ENCODE measurements at regions not wholly inside any gene's neighbourhood (a gene's known extent, or its start where the extent isn't known, plus 50 kb on each side); places are given as distances from the start of the nearest gene placed in this dataset.

DNA sequence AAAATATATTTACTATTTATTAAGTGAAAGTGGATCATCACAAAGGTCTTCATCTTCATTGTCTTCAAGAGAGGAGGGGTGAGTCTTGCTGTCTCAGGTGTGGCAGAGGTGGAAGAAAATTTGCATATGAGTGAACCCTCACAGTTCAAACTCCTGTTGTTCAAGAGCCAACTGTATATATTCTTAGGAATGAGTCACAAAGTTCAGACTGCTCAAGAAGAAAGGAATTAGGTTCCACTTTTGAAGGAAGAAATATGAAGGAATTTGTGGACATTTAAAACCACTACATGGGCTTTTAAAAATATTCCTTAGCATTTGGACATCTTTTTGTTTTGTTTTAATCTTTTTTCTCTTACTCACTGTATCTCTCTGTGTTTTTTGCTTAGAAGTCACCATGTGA lies 212.6 kb downstream of the INSIG2 start:
- Histone ChIP-seq H3K4me1 (ENCODE audit: control insufficient read depth, low read depth, low read length) (no peaks in the 10 kb centered on the region), H3K23ac (ENCODE audit: low read length) (no peak overlapping the region), H4K5ac (ENCODE audit: low read length) (no peak overlapping the region), H4K8ac (ENCODE audit: low read depth, low read length) (no peak overlapping the region), H2BK120ac (ENCODE audit: low read depth, low read length) (no peak overlapping the region), H3K4me2 (ENCODE audit: low read length) (no peak overlapping the region), H3K79me1 (ENCODE audit: low read length) (no peaks in the 10 kb centered on the region), H3K18ac (ENCODE audit: low read length) (no peak overlapping the region), H3K36me3 (ENCODE audit: control insufficient read depth, insufficient read depth, low read length) (no peaks in the 10 kb centered on the region), H3K56ac (ENCODE audit: low read length) (no peak overlapping the region), H2AK5ac (ENCODE audit: low read length) (no peak overlapping the region), H3K27ac (ENCODE audit: low read depth, low read length) (no peak overlapping the region), H3K4me3 (ENCODE audit: low read length) (no peak overlapping the region), H2BK5ac (ENCODE audit: low read length) (no peak overlapping the region), H3K4ac (ENCODE audit: low read depth, low read length) (no peak overlapping the region), H3K9ac (ENCODE audit: low read length) (no peak overlapping the region), H3K27me3 (ENCODE audit: insufficient read depth, low read length, poor library complexity) (no peaks in the 10 kb centered on the region), H3K79me2 (ENCODE audit: control insufficient read depth, insufficient read depth, low read length) (no peaks in the 10 kb centered on the region), H2BK15ac (replicated peaks; ENCODE audit: low read depth) (no peak overlapping the region)
- no peak for DNase-seq

DNA sequence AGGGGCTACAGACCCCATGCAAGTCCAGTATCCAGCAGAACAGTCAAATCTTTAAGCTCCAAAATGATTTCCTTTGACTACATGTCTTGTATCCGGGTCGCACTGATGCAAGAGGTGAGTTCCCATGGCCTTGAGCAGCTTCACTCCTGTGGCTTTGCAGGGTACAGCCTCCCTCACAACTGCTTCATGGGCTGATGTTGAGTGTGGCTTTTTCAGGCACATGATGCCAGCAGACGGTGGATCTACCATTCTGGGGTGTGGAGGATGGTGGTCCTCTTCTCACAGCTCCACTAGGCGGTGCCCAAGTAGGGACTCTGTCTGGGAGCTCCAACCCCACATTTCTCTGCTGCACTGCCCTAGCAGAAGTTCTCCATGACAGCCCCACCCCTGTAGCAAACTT lies 208.4 kb downstream of the INSIG2 start:
- H3K4me1 ChIP-seq (ENCODE audit: control insufficient read depth, low read depth, low read length): no peaks in the 10 kb centered on the region
- no peaks in the 10 kb centered on the region for H3K36me3 ChIP-seq (ENCODE audit: control insufficient read depth, insufficient read depth, low read length)
- H3K4me3 ChIP-seq (ENCODE audit: low read length): no peak overlapping the region
- no peak overlapping the region for H3K56ac ChIP-seq (ENCODE audit: low read length)
- no peaks in the 10 kb centered on the region for H3K79me1 ChIP-seq (ENCODE audit: low read length)
- no peaks in the 10 kb centered on the region for H3K79me2 ChIP-seq (ENCODE audit: control insufficient read depth, insufficient read depth, low read length)
- no peak overlapping the region for H2BK15ac ChIP-seq (replicated peaks; ENCODE audit: low read depth)
- H3K27ac ChIP-seq (ENCODE audit: low read depth, low read length): no peak overlapping the region
- no peaks in the 10 kb centered on the region for H3K27me3 ChIP-seq (ENCODE audit: insufficient read depth, low read length, poor library complexity)
- H4K5ac ChIP-seq (ENCODE audit: low read length): no peak overlapping the region
- H2BK5ac ChIP-seq (ENCODE audit: low read length): no peak overlapping the region
- no peak overlapping the region for H3K4ac ChIP-seq (ENCODE audit: low read depth, low read length)
- no peak for DNase-seq
- H3K9ac ChIP-seq (ENCODE audit: low read length): no peak overlapping the region
- H2AK5ac ChIP-seq (ENCODE audit: low read length): no peak overlapping the region
- H3K18ac ChIP-seq (ENCODE audit: low read length): no peak overlapping the region
- no peak overlapping the region for H4K8ac ChIP-seq (ENCODE audit: low read depth, low read length)
- no CpG with 5 or more reads among the region's 4 CpGs for WGBS (ENCODE audit: extremely low coverage, insufficient coverage, low lambda C conversion rate)
- H3K23ac ChIP-seq (ENCODE audit: low read length): no peak overlapping the region
- no peak overlapping the region for H3K4me2 ChIP-seq (ENCODE audit: low read length)
- H2BK120ac ChIP-seq (ENCODE audit: low read depth, low read length): no peak overlapping the region

DNA sequence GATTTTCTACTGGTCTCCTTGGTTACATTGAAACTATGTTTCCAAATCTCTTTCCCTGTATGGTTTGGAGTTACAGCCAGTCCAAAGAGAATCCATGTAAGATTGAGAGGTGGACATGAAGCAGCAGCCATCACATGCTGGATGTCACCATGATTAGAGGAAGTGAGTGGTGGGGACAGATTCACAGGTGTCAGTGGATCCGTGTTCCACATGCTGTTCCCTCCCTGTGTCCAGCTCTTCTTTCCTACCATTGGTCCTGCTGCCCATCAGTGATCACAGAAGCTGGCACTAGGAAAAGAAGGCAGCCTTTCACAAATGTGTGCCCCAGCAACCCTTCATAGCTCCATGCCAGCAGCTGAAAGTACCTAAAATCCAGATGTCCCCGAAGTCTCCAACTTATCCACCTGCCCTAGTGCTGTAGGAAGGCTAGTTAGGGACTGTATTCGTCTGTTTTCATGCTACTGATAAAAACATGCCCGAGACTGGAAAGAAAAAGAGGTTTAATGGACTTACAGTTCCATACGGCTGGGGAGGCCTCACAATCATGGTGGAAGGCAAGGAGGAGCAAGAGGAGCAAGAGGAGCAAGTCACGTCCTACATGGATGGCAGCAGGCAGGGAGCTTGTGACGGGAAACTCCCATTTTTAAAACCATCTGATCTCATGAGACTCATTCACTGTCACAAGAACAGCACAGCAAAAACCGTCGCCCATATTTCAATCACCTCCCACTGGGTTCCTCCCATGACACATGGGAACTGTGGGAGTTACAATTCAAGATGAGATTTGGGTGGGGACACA lies 207.5 kb downstream of the INSIG2 start:
- Histone ChIP-seq H3K56ac (ENCODE audit: low read length) (no peak overlapping the region), H3K36me3 (ENCODE audit: control insufficient read depth, insufficient read depth, low read length) (no peaks in the 10 kb centered on the region), H3K4me2 (ENCODE audit: low read length) (no peak overlapping the region), H3K4me1 (ENCODE audit: control insufficient read depth, low read depth, low read length) (no peaks in the 10 kb centered on the region), H3K27ac (ENCODE audit: low read depth, low read length) (no peak overlapping the region), H2BK15ac (replicated peaks; ENCODE audit: low read depth) (no peak overlapping the region), H3K79me2 (ENCODE audit: control insufficient read depth, insufficient read depth, low read length) (no peaks in the 10 kb centered on the region), H3K4me3 (ENCODE audit: low read length) (no peak overlapping the region), H2BK120ac (ENCODE audit: low read depth, low read length) (no peak overlapping the region), H3K79me1 (ENCODE audit: low read length) (no peaks in the 10 kb centered on the region), H4K5ac (ENCODE audit: low read length) (no peak overlapping the region), H2BK5ac (ENCODE audit: low read length) (no peak overlapping the region), H3K4ac (ENCODE audit: low read depth, low read length) (no peak overlapping the region), H3K27me3 (ENCODE audit: insufficient read depth, low read length, poor library complexity) (no peaks in the 10 kb centered on the region), H4K8ac (ENCODE audit: low read depth, low read length) (no peak overlapping the region), H3K18ac (ENCODE audit: low read length) (no peak overlapping the region), H2AK5ac (ENCODE audit: low read length) (no peak overlapping the region), H3K23ac (ENCODE audit: low read length) (no peak overlapping the region), H3K9ac (ENCODE audit: low read length) (no peak overlapping the region)
- no peak for DNase-seq
- WGBS (ENCODE audit: extremely low coverage, insufficient coverage, low lambda C conversion rate): no CpG with 5 or more reads among the region's 9 CpGs

DNA sequence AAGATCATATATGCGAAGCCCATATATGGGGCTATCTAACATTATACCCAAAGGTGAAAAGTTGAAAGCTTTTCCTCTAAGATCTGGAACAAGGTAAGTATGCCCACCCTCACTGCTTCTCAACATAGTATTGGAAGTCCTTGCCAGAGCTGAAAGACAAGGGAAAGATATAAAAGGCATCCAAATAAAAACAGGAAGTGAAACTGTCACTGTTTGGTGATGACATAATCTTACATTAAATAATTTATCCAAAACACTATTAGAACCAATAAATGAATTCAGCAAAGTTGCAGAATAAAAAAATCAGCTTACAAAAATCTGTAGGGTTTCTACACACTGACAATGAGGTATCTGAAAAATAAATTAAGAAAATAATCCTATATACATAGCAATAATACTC lies 205.8 kb downstream of the INSIG2 start:
- Histone ChIP-seq H4K5ac (ENCODE audit: low read length) (no peak overlapping the region), H3K18ac (ENCODE audit: low read length) (no peak overlapping the region), H2AK5ac (ENCODE audit: low read length) (no peak overlapping the region), H3K79me2 (ENCODE audit: control insufficient read depth, insufficient read depth, low read length) (no peaks in the 10 kb centered on the region), H2BK5ac (ENCODE audit: low read length) (no peak overlapping the region), H3K4ac (ENCODE audit: low read depth, low read length) (no peak overlapping the region), H3K9ac (ENCODE audit: low read length) (no peak overlapping the region), H3K27ac (ENCODE audit: low read depth, low read length) (no peak overlapping the region), H3K56ac (ENCODE audit: low read length) (no peak overlapping the region), H3K27me3 (ENCODE audit: insufficient read depth, low read length, poor library complexity) (no peaks in the 10 kb centered on the region), H3K4me2 (ENCODE audit: low read length) (no peak overlapping the region), H3K36me3 (ENCODE audit: control insufficient read depth, insufficient read depth, low read length) (no peaks in the 10 kb centered on the region), H3K4me1 (ENCODE audit: control insufficient read depth, low read depth, low read length) (no peaks in the 10 kb centered on the region), H3K23ac (ENCODE audit: low read length) (no peak overlapping the region), H3K79me1 (ENCODE audit: low read length) (no peaks in the 10 kb centered on the region), H2BK120ac (ENCODE audit: low read depth, low read length) (no peak overlapping the region), H4K8ac (ENCODE audit: low read depth, low read length) (no peak overlapping the region), H2BK15ac (replicated peaks; ENCODE audit: low read depth) (no peak overlapping the region), H3K4me3 (ENCODE audit: low read length) (no peak overlapping the region)
- DNase-seq: no peak
- no CpG with 5 or more reads among the region's 1 CpG for WGBS (ENCODE audit: extremely low coverage, insufficient coverage, low lambda C conversion rate)

DNA sequence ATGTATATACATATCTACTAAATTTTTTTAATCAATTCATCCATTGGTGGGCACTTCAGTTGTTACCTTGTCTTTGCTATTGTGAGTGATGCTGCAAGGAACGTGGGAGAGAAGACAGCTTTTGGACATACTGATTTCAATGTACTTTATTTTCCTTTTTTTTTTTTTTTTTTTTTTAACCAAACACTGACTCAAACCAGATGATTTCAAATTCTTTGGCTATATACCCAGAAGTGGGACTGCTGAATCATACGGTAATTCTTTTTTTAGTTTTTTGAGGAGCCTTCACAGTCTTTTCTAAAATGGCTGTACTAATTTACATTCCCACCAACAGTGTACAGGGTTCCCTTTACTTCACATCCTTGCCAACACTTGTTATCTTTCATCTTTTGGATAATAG lies 204.7 kb downstream of the INSIG2 start:
- Histone ChIP-seq H2AK5ac (ENCODE audit: low read length) (no peak overlapping the region), H3K36me3 (ENCODE audit: control insufficient read depth, insufficient read depth, low read length) (no peaks in the 10 kb centered on the region), H3K79me2 (ENCODE audit: control insufficient read depth, insufficient read depth, low read length) (no peaks in the 10 kb centered on the region), H3K4ac (ENCODE audit: low read depth, low read length) (no peak overlapping the region), H3K18ac (ENCODE audit: low read length) (no peak overlapping the region), H3K56ac (ENCODE audit: low read length) (no peak overlapping the region), H3K4me1 (ENCODE audit: control insufficient read depth, low read depth, low read length) (no peaks in the 10 kb centered on the region), H3K4me2 (ENCODE audit: low read length) (no peak overlapping the region), H4K5ac (ENCODE audit: low read length) (no peak overlapping the region), H3K9ac (ENCODE audit: low read length) (no peak overlapping the region), H3K23ac (ENCODE audit: low read length) (no peak overlapping the region), H2BK5ac (ENCODE audit: low read length) (no peak overlapping the region), H3K27ac (ENCODE audit: low read depth, low read length) (no peak overlapping the region), H3K4me3 (ENCODE audit: low read length) (no peak overlapping the region), H4K8ac (ENCODE audit: low read depth, low read length) (no peak overlapping the region), H3K27me3 (ENCODE audit: insufficient read depth, low read length, poor library complexity) (no peaks in the 10 kb centered on the region), H3K79me1 (ENCODE audit: low read length) (no peaks in the 10 kb centered on the region), H2BK15ac (replicated peaks; ENCODE audit: low read depth) (no peak overlapping the region), H2BK120ac (ENCODE audit: low read depth, low read length) (no peak overlapping the region)
- DNase-seq: no peak
- no CpG with 5 or more reads among the region's 2 CpGs for WGBS (ENCODE audit: extremely low coverage, insufficient coverage, low lambda C conversion rate)

DNA sequence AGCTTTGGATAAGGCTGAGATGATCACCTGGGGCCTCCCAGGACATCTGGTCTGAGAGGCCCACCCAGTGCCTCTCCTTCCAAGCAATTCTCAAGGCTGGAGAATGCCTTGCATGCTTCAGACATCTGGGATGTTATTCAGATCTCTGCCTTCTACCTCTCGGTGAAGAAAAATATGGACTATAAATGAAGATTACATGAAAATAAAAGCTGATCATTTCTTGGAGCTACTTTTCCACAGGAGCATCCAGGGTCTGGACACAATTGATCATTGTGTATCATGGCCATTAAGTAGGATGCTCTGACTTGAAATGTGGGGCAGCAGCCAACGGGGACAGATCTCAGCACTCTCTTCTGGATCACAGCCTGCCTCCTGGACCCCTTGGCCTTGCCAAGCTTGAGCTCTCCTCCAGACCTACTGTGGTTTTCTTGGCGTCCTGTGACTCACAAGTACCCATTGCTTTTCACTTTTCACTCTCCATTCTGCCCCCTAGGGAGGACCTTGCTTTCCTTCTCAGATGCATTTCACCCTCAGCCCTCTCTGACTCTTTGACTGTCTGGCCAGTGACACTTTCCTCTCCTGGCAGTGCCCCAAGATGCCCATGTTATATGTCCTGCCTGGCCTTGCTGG lies 203.1 kb downstream of the INSIG2 start:
- no peak overlapping the region for H3K4me2 ChIP-seq (ENCODE audit: low read length)
- DNase-seq: no peak
- no peak overlapping the region for H3K4ac ChIP-seq (ENCODE audit: low read depth, low read length)
- H4K8ac ChIP-seq (ENCODE audit: low read depth, low read length): no peak overlapping the region
- no peak overlapping the region for H2BK120ac ChIP-seq (ENCODE audit: low read depth, low read length)
- no CpG with 5 or more reads among the region's 3 CpGs for WGBS (ENCODE audit: extremely low coverage, insufficient coverage, low lambda C conversion rate)
- no peaks in the 10 kb centered on the region for H3K79me2 ChIP-seq (ENCODE audit: control insufficient read depth, insufficient read depth, low read length)
- H3K23ac ChIP-seq (ENCODE audit: low read length): no peak overlapping the region
- H4K5ac ChIP-seq (ENCODE audit: low read length): no peak overlapping the region
- H3K56ac ChIP-seq (ENCODE audit: low read length): no peak overlapping the region
- no peaks in the 10 kb centered on the region for H3K79me1 ChIP-seq (ENCODE audit: low read length)
- H3K27ac ChIP-seq (ENCODE audit: low read depth, low read length): no peak overlapping the region
- no peak overlapping the region for H3K9ac ChIP-seq (ENCODE audit: low read length)
- H2AK5ac ChIP-seq (ENCODE audit: low read length): no peak overlapping the region
- H3K27me3 ChIP-seq (ENCODE audit: insufficient read depth, low read length, poor library complexity): no peaks in the 10 kb centered on the region
- H2BK15ac ChIP-seq (replicated peaks; ENCODE audit: low read depth): no peak overlapping the region
- H3K36me3 ChIP-seq (ENCODE audit: control insufficient read depth, insufficient read depth, low read length): no peaks in the 10 kb centered on the region
- H3K18ac ChIP-seq (ENCODE audit: low read length): no peak overlapping the region
- no peak overlapping the region for H2BK5ac ChIP-seq (ENCODE audit: low read length)
- no peaks in the 10 kb centered on the region for H3K4me1 ChIP-seq (ENCODE audit: control insufficient read depth, low read depth, low read length)
- H3K4me3 ChIP-seq (ENCODE audit: low read length): no peak overlapping the region
